OCI-LY7 (cell line): ENCODE measurements at regions not wholly inside any gene's neighbourhood (a gene's known extent, or its start where the extent isn't known, plus 50 kb on each side); places are given as distances from the start of the nearest gene placed in this dataset.

ENCODE experiments used
- EZH2phosphoT487 ChIP-seq: fragments of 200-600 bp; sonication (generic); IDR thresholded peaks from 2 replicates; pipeline ENCODE4 v1.6.1; 2018; ENCODE audit warnings: low read depth, borderline replicate concordance, mild to moderate bottlenecking, mixed run types, antibody characterized with exemption, low read length, moderate library complexity, mixed read lengths
- TF ChIP-seq, protein P1 (sequence below): fragments of 200-600 bp; sonication (generic); conservative IDR thresholded peaks from 2 replicates; pipeline ENCODE4 v1.5.1; 2014; ENCODE audit warnings: mild to moderate bottlenecking, antibody characterized with exemption, low read length, moderate library complexity, mixed read lengths

DNA sequence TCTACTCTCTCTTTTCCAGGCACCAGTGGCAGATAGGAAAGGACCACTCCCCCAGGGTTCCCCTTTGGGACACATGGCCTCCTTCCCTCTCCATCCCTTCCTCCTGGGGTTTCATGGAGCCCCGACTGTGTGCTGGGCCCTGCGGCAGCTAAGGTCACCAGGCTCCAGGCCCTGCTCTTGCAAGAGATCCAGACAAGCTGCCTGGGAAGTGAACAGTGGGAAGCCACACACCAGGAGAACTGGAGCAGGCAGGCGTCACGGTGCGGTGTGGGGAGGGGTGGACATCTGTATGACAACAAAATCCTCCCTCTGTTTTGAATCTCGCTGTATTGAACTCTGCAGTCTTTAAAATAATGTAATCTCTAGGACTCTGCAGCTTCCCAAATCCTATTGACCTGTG is 330.1 kb downstream of the UQCRFS1 start:
- TF ChIP-seq, protein P1, sequence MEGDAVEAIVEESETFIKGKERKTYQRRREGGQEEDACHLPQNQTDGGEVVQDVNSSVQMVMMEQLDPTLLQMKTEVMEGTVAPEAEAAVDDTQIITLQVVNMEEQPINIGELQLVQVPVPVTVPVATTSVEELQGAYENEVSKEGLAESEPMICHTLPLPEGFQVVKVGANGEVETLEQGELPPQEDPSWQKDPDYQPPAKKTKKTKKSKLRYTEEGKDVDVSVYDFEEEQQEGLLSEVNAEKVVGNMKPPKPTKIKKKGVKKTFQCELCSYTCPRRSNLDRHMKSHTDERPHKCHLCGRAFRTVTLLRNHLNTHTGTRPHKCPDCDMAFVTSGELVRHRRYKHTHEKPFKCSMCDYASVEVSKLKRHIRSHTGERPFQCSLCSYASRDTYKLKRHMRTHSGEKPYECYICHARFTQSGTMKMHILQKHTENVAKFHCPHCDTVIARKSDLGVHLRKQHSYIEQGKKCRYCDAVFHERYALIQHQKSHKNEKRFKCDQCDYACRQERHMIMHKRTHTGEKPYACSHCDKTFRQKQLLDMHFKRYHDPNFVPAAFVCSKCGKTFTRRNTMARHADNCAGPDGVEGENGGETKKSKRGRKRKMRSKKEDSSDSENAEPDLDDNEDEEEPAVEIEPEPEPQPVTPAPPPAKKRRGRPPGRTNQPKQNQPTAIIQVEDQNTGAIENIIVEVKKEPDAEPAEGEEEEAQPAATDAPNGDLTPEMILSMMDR, result no peak
- TF ChIP-seq EZH2phosphoT487, result no peak
